Endothelial cell of umbilical vein (primary cell): ENCODE measurements at regions not wholly inside any gene's neighbourhood (a gene's known extent, or its start where the extent isn't known, plus 50 kb on each side); places are given as distances from the start of the nearest gene placed in this dataset.

Experiments
- EZH2 ChIP-seq: IDR thresholded peaks from 2 replicates; pipeline ENCODE4 v1.6.1; 2012; ENCODE audit warnings: borderline replicate concordance, low read depth, mild to moderate bottlenecking, moderate library complexity, low read length, inconsistent platforms; ENCODE audit not compliant: severe bottlenecking
- GATA2 ChIP-seq: IDR thresholded peaks from 2 replicates; pipeline ENCODE4 v1.7.0; 2011; ENCODE audit warnings: low read depth, mild to moderate bottlenecking, moderate library complexity, mixed read lengths, low read length; ENCODE audit not compliant: insufficient read length, insufficient read depth
- MYC ChIP-seq: IDR thresholded peaks from one replicate; pipeline ENCODE4 v1.6.1; 2011; ENCODE audit warnings: mild to moderate bottlenecking, low read depth, low read length
- POLR2A ChIP-seq: IDR thresholded peaks from 2 replicates; pipeline ENCODE4 v1.6.1; 2012; ENCODE audit warnings: low read depth, mild to moderate bottlenecking, control low read depth, low read length
- POLR2AphosphoS5 ChIP-seq: IDR thresholded peaks from 2 replicates; pipeline ENCODE4 v1.6.1; 2012; ENCODE audit warnings: low read depth, mild to moderate bottlenecking, control low read depth, low read length, moderate library complexity; ENCODE audit not compliant: insufficient read depth
- TF ChIP-seq, protein P1 (sequence below), 2 donors: IDR thresholded peaks; 1 replicate in 1 of 2; 2 replicates in 1 of 2; pipeline ENCODE4 v1.5.1; 2011; ENCODE audit warnings: low read length in 2 of 2, mild to moderate bottlenecking in 2 of 2, moderate library complexity in 2 of 2, control low read depth in 1 of 2, inconsistent platforms in 1 of 2, low read depth in 1 of 2; ENCODE audit not compliant: insufficient read depth in 1 of 2; ENCODE audit errors: extremely low read depth in 1 of 2
- TF ChIP-seq, protein P2 (sequence below): IDR thresholded peaks from 2 replicates; pipeline ENCODE4 v1.6.1; 2011; ENCODE audit not compliant: insufficient read depth, insufficient read length

DNA sequence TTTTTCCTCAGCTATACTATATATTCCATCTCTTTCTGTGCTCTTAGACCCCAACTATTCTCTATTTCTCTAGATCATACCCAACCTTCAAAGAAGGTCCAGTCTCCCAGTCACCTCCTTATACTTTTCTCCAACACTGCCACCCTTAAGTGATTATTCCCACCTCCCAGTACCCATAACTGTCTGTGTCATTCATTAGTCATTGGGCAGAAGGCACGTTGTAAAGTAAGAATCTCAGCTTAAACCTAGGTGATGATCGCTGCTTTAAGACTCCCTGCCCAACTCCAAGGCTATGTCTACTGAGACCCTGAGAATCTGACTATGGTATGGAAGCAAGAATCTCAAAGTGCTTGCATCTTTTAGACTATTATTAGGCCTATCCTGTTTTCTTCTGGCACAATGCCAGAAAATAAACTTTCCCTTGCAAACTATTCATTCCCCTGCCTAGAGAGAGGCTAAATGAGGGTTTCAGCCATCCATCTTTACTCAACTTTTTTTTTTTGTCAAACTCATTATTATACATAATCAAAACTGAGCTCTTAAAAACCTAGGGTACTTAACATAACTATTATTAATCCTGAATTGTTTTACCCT, 174.3 kb upstream of the DPT start:
- TF ChIP-seq, protein P1, sequence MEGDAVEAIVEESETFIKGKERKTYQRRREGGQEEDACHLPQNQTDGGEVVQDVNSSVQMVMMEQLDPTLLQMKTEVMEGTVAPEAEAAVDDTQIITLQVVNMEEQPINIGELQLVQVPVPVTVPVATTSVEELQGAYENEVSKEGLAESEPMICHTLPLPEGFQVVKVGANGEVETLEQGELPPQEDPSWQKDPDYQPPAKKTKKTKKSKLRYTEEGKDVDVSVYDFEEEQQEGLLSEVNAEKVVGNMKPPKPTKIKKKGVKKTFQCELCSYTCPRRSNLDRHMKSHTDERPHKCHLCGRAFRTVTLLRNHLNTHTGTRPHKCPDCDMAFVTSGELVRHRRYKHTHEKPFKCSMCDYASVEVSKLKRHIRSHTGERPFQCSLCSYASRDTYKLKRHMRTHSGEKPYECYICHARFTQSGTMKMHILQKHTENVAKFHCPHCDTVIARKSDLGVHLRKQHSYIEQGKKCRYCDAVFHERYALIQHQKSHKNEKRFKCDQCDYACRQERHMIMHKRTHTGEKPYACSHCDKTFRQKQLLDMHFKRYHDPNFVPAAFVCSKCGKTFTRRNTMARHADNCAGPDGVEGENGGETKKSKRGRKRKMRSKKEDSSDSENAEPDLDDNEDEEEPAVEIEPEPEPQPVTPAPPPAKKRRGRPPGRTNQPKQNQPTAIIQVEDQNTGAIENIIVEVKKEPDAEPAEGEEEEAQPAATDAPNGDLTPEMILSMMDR (IDR thresholded peaks at IDR 0.05; ENCODE audit: extremely low read depth in 1 of 2, insufficient read depth in 1 of 2, low read depth in 1 of 2, low read length in 2 of 2), result no peak
- TF ChIP-seq POLR2A (no peak), EZH2 (no peak), POLR2AphosphoS5 (no peak), GATA2 (no peak), MYC (no peak)
- TF ChIP-seq, protein P2, sequence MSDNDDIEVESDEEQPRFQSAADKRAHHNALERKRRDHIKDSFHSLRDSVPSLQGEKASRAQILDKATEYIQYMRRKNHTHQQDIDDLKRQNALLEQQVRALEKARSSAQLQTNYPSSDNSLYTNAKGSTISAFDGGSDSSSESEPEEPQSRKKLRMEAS, result no peak
